Peyer's patch (tissue), 4 donors: ENCODE measurements at regions not wholly inside any gene's neighbourhood (a gene's known extent, or its start where the extent isn't known, plus 50 kb on each side); places are given as distances from the start of the nearest gene placed in this dataset.
"Not testable (repeated sequence)": the region's sequence is repeated elsewhere in the genome, so short reads cannot be mapped to it uniquely, and the experiment has no call there.

Source experiments
- DNase-seq, 3 donors: peaks; one replicate each; pipeline ENCODE4 v3.0.0-alpha.2; 2017 to 2019
- H3K27ac ChIP-seq, 4 donors: fragments of 200-600 bp; sonication (generic); one replicate each; pipeline ENCODE4 v1.5.1; 2016 to 2019
- H3K27me3 ChIP-seq, 2 donors: fragments of 200-600 bp; sonication (generic); one replicate each; pipeline ENCODE4 v1.5.1; 2019
- H3K36me3 ChIP-seq, 3 donors: fragments of 200-600 bp; sonication (generic); one replicate each; pipeline ENCODE4 v1.5.1; 2016 to 2019
- H3K4me1 ChIP-seq, 4 donors: fragments of 200-600 bp; sonication (generic); one replicate each; pipeline ENCODE4 v1.5.1; 2016 to 2019
- H3K4me3 ChIP-seq, 4 donors: fragments of 200-600 bp; sonication (generic); 1 replicate in 3 of 4; 2 replicates in 1 of 4; pipeline ENCODE4 v1.5.1; 2016 to 2019; ENCODE audit warnings: mild to moderate bottlenecking in 1 of 4
- H3K9me3 ChIP-seq, 4 donors: fragments of 200-600 bp; sonication (generic); one replicate each; pipeline ENCODE4 v1.5.1; 2016 to 2019; ENCODE audit warnings: mild to moderate bottlenecking in 1 of 4
- CTCF ChIP-seq, 6 experiments: fragments of 450-650 bp in 4 of 6; fragments of 200-600 bp in 2 of 6; sonication (generic) in 1 of 6; IDR thresholded peaks; one replicate each; pipeline ENCODE4 v1.5.1; 2017 to 2019; ENCODE audit warnings: antibody characterized with exemption in 6 of 6, mild to moderate bottlenecking in 3 of 6, moderate library complexity in 1 of 6
- POLR2A ChIP-seq, 2 donors: fragments of 450-650 bp; IDR thresholded peaks; one replicate each; pipeline ENCODE4 v1.5.1; 2017; ENCODE audit warnings: antibody characterized with exemption in 2 of 2, mild to moderate bottlenecking in 2 of 2, moderate library complexity in 2 of 2

GRCh38 chr7:65463184-65463583 is 89.5 kb downstream of the ZNF92 start:
- no peak for TF ChIP-seq POLR2A (IDR thresholded peaks at IDR 0.05)
- no peak for TF ChIP-seq CTCF (IDR thresholded peaks at IDR 0.05)
- no peak for DNase-seq
- Histone ChIP-seq H3K36me3 (no peaks in the 10 kb centered on the region), H3K27me3 (no peaks in the 10 kb centered on the region), H3K9me3 (no peaks in the 10 kb centered on the region), H3K4me3 (no peak overlapping the region), H3K4me1 (no peaks in the 10 kb centered on the region), H3K27ac (no peak overlapping the region)

- H3K4me3 ChIP-seq, H3K9me3 ChIP-seq, H3K27ac ChIP-seq, H3K36me3 ChIP-seq, H3K4me1 ChIP-seq, DNase-seq, H3K27me3 ChIP-seq: not testable (repeated sequence)
Observed at GRCh38 chr7:65469919-65470558, 96.4 kb downstream of the ZNF92 start.

GRCh38 chr7:65471587-65471986 is 97.9 kb downstream of the ZNF92 start:
- no peak for DNase-seq
- Histone ChIP-seq H3K4me1 (no peaks in the 10 kb centered on the region), H3K36me3 (no peaks in the 10 kb centered on the region), H3K4me3 (no peak overlapping the region), H3K9me3 (no peaks in the 10 kb centered on the region), H3K27ac (no peak overlapping the region), H3K27me3 (no peaks in the 10 kb centered on the region)
- TF ChIP-seq CTCF (IDR thresholded peaks at IDR 0.05) = no peak
- no peak for TF ChIP-seq POLR2A (IDR thresholded peaks at IDR 0.05)

GRCh38 chr7:65475040-65475726 is 101.5 kb downstream of the ZNF92 start:
- Histone ChIP-seq H3K27me3 (no peaks in the 10 kb centered on the region), H3K36me3 (no peaks in the 10 kb centered on the region), H3K4me1 (no peaks in the 10 kb centered on the region), H3K4me3 (no peak overlapping the region), H3K9me3 (peaks cover 0 to 4% (median 0%) of the 10 kb centered on the region in 4 donors), H3K27ac (peak overlapping the region in 2 of 4 donors; percentile 56 to 68)
- TF ChIP-seq CTCF (IDR thresholded peaks at IDR 0.05) = no peak
- no peak for TF ChIP-seq POLR2A (IDR thresholded peaks at IDR 0.05)
- DNase-seq = peak in 1 of 3 donors; percentile 19

- H3K36me3 ChIP-seq = no peaks in the 10 kb centered on the region
- H3K4me3 ChIP-seq = no peak overlapping the region
Observed at GRCh38 chr7:65475734-65476319, 102.2 kb downstream of the ZNF92 start.

More at GRCh38 chr7:65475734-65476319, 102.2 kb downstream of the ZNF92 start:
- Histone ChIP-seq H3K9me3 (peaks cover 0 to 4% (median 0%) of the 10 kb centered on the region in 4 donors), H3K4me1 (no peaks in the 10 kb centered on the region), H3K27me3 (no peaks in the 10 kb centered on the region), H3K27ac (peak overlapping the region in 2 of 4 donors; percentile 68 to 78)
- peak in 2 of 3 donors; percentile 79 to 88 for DNase-seq
- no peak for TF ChIP-seq POLR2A (IDR thresholded peaks at IDR 0.05)
- no peak for TF ChIP-seq CTCF (IDR thresholded peaks at IDR 0.05)
